8988T (cell line): ENCODE measurements at regions not wholly inside any gene's neighbourhood (a gene's known extent, or its start where the extent isn't known, plus 50 kb on each side); places are given as distances from the start of the nearest gene placed in this dataset.

Source experiments
- DNase-seq: peaks from one replicate; pipeline ENCODE4 v3.0.0; 2011

DNA sequence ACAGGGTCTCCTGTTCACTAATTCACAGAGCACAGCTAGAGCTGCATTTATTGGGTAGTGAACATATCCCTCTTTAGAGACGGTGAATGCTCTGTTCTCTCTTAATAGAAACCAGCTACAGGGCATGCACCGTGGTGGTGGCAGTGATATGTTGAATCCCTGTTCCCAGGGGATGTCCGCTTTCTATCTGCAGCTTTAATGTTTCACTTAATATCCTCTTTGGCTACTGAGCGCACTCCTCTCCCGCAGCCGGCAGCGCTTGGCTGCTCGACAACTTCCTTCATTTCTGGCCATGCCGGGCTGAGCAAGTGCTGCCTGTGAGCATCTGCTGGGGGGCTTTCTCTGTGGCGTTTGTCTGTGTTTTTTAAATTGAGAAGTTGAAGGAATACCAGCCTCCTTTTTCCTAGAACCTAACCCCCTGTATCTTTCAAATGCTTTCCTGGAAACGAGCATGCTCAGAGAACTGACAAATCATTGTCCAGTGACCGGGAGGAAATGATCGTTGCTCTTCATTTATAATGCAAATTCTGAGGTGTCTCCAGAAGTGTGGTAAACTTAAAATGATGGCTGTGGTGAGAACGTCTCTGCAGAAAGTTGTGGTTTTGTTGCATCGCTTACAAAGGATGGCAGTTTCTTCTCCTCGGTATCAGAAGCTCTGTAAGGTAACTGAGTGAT is 297.9 kb downstream of the UTRN start:
- DNase-seq, result no peak

GRCh38 chr6:144583614-144583954 is 298.4 kb downstream of the UTRN start:
- DNase-seq, result no peak

- no peak for DNase-seq
These were observed 300.2 kb downstream of the UTRN start for GRCh38 chr6:144585217-144585814.

DNA sequence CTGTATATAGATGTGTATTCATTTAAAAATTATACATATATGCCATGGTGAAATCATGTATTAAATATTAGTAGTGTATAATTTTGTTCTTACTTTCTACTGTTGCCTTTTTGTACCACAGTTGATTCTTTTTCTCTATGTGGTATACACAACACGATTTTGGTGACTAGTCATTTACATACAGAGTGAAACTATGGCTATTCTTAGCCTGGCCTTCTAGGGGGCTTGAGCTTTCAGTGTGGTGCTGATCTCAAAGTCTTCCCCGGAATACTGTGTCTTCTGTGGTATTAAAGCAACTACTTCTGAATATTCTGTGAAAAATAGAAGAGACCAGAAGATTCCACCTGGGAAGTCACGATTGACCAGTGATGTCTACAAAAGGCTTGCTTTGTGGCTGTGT is 301.9 kb downstream of the UTRN start:
- no peak for DNase-seq

- no peak for DNase-seq
These were observed 303.7 kb downstream of the UTRN start for GRCh38 chr6:144588697-144589325.

DNA sequence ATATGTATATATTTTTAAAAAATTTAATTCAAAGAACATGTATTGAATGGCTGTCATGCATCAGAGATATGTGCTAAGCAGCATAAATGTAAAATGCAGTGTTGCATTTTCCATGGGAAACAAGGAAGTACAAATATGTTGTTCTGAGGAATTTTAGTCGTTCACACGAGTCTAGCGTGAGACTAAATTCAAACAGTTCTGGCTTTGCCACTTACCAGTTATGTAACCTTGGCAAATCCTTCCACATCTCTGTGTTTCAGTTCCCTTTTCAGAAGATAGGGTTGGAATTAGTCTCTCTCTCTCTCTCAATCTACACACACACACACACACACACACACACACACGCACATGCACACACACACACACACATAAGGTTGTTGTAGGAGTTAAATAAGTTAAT is 305.4 kb downstream of the UTRN start:
- DNase-seq, result no peak

DNA sequence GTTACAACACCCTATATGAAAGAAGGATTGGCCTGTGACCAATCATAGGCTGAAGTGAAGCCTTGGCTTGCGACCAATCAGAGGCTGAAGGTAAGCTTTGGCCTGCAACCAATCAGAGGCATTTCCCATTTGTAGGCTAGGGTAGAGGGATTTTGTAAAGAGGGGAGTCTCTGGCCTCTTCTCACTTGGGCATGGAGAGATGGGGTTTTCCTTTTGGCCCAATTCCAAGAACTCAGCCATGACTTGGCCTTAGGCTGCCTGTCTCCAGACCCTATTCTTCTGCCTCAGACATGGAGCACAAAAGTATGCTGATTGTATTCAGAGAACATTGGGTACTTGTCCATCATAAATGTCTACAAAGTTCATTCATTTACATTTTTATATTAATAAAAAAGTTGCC is 308.3 kb downstream of the UTRN start:
- no peak for DNase-seq

DNA sequence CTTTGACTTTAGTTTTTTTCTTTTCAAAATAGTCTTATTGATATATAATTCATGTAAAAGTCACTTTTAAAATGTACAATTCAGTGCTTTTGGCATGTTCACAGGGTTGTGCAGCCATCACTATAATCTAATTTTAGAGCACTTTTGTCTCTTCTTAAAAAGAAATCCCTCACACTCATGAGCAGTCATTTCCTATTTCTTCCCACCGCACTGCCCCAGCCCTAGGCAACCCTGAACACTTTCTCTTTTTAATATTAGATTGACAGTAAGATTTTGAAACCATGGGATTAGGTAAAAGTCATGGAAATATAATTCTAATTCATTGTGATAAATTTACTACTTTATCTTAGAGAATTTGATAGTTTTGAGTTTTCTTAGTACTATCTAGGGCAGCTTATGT is 309.4 kb downstream of the UTRN start:
- DNase-seq, result no peak

DNA sequence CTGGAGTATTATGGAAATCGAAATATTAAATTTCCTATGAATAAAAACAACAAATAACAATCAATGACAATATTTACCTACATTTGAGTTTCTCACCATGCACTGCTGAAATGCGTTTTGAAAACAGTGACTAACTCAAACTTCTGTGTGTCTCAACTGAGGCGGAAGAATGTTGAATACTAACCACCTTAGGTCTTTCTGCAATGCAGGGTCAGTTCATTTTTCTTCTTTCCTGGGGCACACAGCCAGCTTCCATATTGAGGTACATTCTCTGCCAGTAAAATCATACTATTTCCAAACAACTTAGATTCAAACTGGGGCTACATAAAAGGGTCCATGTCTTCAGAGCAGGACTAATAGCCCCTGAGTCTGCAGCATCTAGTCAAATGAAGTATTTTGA is 310.1 kb downstream of the UTRN start:
- DNase-seq, result no peak

GRCh38 chr6:144597511-144597910 is 312.4 kb downstream of the UTRN start:
- no peak for DNase-seq

GRCh38 chr6:144599615-144600014 is 314.5 kb downstream of the UTRN start:
- no peak for DNase-seq

DNA sequence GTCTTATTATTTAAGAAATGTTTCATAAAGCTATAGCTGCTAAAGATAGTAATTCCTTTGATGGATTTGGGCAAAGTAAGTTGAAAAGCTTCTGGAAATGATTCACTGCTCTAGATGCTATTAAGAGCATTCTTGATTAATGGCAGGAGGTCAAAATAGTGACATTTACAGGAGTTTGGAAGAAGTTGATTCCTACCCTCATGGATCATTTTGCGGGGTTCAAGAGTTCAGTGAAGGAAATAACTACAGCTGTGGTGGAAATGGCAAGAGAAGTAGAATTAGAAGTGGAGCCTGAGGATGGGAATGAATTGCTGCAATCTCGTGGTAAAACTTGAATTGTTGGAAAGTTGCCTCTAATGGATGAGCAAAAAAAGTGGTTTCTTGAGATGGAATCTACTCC is 316.1 kb downstream of the UTRN start:
- no peak for DNase-seq

DNA sequence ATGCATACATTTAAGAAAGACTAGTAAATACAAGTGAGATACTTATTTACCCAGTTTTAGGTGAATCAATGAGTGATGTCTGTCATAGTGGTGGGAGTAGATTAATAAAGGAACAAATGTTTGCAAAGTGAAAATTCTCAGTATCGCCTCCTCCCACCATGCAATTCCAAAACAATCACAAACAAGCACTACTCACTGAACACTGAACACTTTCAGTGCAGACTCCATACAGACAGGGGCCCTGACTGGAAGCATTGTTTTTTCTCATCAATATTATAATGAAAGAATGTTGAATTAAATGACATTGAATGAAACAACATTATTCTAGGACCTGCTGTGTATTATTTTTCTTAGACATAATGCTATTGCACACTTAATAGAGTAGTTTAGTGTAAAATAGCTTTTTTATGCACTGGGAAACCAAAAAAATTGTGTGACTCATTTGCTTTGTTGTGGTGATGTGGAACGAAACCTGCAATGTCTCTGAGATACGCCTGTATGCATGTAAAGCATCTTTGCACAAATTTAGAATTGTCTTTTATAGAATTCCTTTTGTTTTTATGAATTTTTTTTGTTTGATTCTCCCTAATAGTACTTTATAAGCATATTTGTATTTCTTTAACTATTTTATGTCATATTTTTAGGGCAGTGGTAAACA is 317.5 kb downstream of the UTRN start:
- no peak for DNase-seq

DNA sequence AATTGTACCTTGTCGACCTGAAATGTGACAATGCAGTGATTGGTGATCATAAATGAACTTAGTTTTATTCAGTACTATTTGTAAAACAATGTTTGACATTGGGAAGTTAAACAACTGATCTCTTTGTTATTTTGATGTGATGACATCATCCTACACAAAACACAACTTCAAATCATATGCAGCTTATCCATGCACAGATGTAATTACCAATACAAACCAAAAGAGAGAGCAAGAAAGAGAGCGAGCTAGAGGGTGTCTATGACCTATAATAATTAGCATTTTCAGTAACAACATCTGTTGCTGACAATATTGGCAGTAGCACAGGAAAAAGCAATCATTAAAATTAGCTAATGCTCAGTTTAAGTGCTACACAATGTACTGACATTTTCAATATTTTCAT is 320.9 kb downstream of the UTRN start:
- DNase-seq, result no peak

DNA sequence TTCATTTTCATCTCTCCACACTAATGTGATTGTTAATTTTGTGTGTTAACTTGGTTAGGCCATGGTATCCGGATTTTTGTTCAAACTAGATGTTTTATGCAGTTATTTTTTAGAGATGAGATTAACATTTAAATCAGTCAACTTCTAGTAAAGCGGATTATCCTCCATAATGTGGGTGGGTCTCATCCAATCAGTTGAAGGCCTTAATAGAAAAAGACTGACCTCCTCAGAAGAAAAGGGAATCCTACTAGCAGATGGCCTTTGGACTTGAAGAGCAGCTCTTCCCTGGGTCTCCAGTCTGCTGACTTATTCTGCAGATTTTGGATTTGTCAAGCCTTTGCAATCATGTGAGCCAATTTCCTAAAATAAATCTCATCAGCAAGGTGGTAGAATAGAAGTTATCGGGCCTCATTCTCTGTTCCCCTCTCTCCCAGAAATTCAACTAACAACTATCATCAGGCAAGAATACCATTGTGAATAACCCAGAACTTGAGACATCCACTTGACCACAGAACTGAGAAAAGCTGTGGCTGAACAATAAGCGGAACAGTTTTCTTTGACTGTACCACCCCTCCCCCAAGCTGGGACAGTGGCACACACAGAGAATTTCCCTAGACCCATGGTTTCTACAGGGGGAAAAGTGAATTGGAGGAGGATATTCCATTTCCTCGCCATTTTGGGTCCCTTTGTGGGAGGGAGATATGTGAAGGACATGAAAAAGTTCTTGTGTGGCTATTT is 323.0 kb downstream of the UTRN start:
- DNase-seq, result no peak

GRCh38 chr6:144612811-144613210 is 327.7 kb downstream of the UTRN start:
- no peak for DNase-seq

DNA sequence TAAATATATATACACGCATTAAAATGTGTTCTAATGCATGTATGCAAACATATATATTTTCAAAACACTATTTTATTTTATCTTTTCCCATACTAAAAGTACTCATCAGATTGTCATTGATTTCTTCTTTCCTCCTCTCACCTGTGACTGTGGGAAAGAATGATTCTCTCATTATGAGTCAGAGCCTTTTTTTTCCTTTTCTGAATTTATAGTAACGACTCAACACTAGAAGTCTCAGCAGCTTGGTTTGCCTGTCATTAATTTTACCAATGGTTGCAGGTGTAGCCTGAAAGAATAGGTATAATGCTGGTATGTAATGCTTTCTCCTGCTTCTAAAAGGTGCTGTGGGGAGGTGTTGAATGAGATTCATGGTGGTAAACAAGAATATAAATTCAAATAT is 328.7 kb downstream of the UTRN start:
- DNase-seq, result no peak

GRCh38 chr6:144615870-144616269 is 330.7 kb downstream of the UTRN start:
- no peak for DNase-seq

DNA sequence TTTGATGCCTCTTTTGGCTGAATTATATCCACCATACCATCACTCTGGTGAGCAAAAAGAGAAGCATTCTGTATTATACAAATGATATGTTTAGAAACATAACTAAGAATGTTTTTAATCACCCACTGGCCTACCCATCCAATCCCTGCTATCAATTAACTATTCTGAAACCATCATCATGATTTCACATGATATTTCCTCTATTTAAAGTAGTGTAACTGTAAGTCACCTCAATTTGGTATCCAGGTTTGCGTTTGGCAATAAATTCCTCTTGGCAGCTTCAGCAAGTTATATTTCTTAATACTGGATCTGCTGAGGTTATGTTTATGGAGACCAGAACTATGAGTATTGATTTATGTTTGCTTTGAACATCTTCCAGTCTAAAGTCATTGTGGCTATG is 332.1 kb downstream of the UTRN start:
- no peak for DNase-seq

GRCh38 chr6:144617708-144618107 is 332.6 kb downstream of the UTRN start:
- no peak for DNase-seq

DNA sequence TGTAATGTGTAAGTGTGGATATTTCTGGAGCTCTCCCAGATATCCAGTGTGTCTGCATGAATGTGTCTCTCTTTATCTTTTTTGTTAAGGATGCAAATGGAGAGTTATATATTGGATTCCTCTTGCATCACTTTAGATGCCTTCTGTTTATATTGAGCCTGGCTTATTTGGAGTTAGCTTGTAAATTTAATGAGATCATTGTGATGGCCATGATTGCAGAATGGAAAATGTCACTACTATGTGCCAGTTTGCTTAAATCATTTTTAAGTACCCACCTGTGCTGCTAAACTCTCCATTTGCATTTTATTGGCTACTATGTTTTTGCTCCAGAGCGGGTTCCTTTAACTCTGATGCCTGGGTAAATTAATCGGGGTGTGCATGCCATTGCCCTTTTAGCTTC is 334.8 kb downstream of the UTRN start:
- no peak for DNase-seq

GRCh38 chr6:144621332-144621731 is 336.2 kb downstream of the UTRN start:
- no peak for DNase-seq

- no peak for DNase-seq
These were observed 339.1 kb downstream of the UTRN start for GRCh38 chr6:144624246-144624645.

DNA sequence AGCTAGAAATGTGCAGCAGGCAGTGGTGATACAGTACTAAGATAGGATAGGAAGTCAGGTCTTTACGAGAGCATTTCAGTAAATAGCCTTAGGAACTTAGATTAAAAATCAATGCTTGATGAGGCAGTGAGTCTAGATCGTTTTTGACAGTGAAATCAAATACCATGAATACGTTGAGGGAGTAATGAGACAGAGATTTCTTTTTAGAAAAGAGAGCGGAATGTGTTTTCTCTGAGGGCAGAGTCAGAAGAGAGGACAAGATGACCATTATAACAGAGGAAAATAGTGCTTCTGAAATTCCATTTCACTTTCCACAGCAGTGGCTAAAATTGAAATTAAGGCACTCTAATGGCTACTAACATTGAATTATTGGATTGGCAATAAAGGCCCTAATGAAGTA is 339.6 kb downstream of the UTRN start:
- DNase-seq, result no peak
